ENCODE measurements at regions not wholly inside any gene's neighbourhood (a gene's known extent, or its start where the extent isn't known, plus 50 kb on each side); places are given as distances from the start of the nearest gene placed in this dataset.

GRCh38 chr10:31742255-31742654 lies 186.4 kb downstream of the ARHGAP12 start:
- no peaks in the 10 kb centered on the region for H3K27me3 ChIP-seq (ENCODE audit: control insufficient read depth, insufficient read depth, low read length)
- H3K9ac ChIP-seq (ENCODE audit: low read depth, low read length), result no peak overlapping the region
- H2AFZ ChIP-seq (replicated peaks; ENCODE audit: low read length, poor library complexity), result no peak overlapping the region
- ChIA-PET CTCF (no interaction called here), POLR2A (ENCODE audit: unreplicated experiment) (no interaction called here)
- no peak overlapping the region for H2BK120ac ChIP-seq (ENCODE audit: low read depth, low read length)
- no peak overlapping the region for H3K23ac ChIP-seq (ENCODE audit: low read depth, low read length)
- peaks cover 12% of the 10 kb centered on the region for H3K9me1 ChIP-seq (ENCODE audit: insufficient read depth, low read length)
- no peak overlapping the region for H3K18ac ChIP-seq (ENCODE audit: low read depth, low read length)
- no peak overlapping the region for H4K91ac ChIP-seq (ENCODE audit: insufficient read depth, low read depth, low read length)
- DNase-seq, result no peak
- in situ Hi-C loops (cut with MboI; ENCODE audit: low sequenced_read_pairs) (no loop called here), dilution Hi-C loops (cut with HindIII; ENCODE audit: low sequenced_read_pairs, unreplicated experiment) (no loop called here), intact Hi-C loops (cut with micrococcal nuclease) (no loop called here)
- no TSS peak for BruUV-seq (replicated peaks)
- no peak for ATAC-seq (ENCODE audit: low read depth)
- H3K4me3 ChIP-seq (ENCODE audit: insufficient read depth, low read depth, low read length), result no peak overlapping the region
- no peak overlapping the region for H3K4me2 ChIP-seq (ENCODE audit: low read depth, low read length)
- WGBS, 2 experiments (ENCODE audit: extremely low coverage in 2 of 2, insufficient read length in 1 of 2), result no CpG with 5 or more reads among the region's 1 CpG
- H2BK20ac ChIP-seq (ENCODE audit: low read depth, low read length), result no peak overlapping the region
- H2BK5ac ChIP-seq (ENCODE audit: low read depth, low read length, poor library complexity, severe bottlenecking), result no peak overlapping the region
- H3K4ac ChIP-seq (ENCODE audit: low read depth, low read length), result no peak overlapping the region
- no peak overlapping the region for H4K5ac ChIP-seq (ENCODE audit: low read depth, low read length)
- H3K4me1 ChIP-seq (ENCODE audit: control insufficient read depth, insufficient read depth, low read length), result peaks cover 11% of the 10 kb centered on the region
- no peaks in the 10 kb centered on the region for H4K20me1 ChIP-seq (ENCODE audit: insufficient read depth, low read length)
- peak overlapping the region; percentile 4; the same call in 1 of the 2 replicates for H2AK5ac ChIP-seq (ENCODE audit: low read depth, low read length)
- H3K14ac ChIP-seq (replicated peaks; ENCODE audit: low read depth, low read length), result no peak overlapping the region
- no peaks in the 10 kb centered on the region for H3K9me3 ChIP-seq (ENCODE audit: control insufficient read depth, insufficient read depth, low read length)
- H3K36me3 ChIP-seq (ENCODE audit: control insufficient read depth, insufficient read depth, low read length), result no peaks in the 10 kb centered on the region
- H3K27ac ChIP-seq (ENCODE audit: insufficient read depth, low read length), result no peak overlapping the region
- no peak overlapping the region for H2AK9ac ChIP-seq (replicated peaks; ENCODE audit: low read depth, low read length, poor library complexity)
- H4K8ac ChIP-seq (ENCODE audit: low read depth in 2 of 2, low read length in 2 of 2), result no peak overlapping the region
- no peak overlapping the region for H2BK15ac ChIP-seq (ENCODE audit: low read depth, low read length)
- no peak for TF ChIP-seq CEBPB (IDR thresholded peaks at IDR 0.05; ENCODE audit: low read depth, low read length)
- no peak for TF ChIP-seq FOS (IDR thresholded peaks at IDR 0.05; ENCODE audit: low read depth, low read length)
- TF ChIP-seq RCOR1 (IDR thresholded peaks at IDR 0.05; ENCODE audit: insufficient replicate concordance, low read length), result no peak
- no peak for TF ChIP-seq SMC3 (IDR thresholded peaks at IDR 0.05; ENCODE audit: low read depth, low read length)
- TF ChIP-seq CHD1 (IDR thresholded peaks at IDR 0.05; ENCODE audit: low read depth, low read length), result no peak
- no peak for TF ChIP-seq MAFK (IDR thresholded peaks at IDR 0.05; ENCODE audit: low read depth, low read length)
- TF ChIP-seq CTCF (conservative IDR thresholded peaks at IDR 0.05; ENCODE audit: low read depth, low read length), result no peak
- TF ChIP-seq MAZ (IDR thresholded peaks at IDR 0.05; ENCODE audit: borderline replicate concordance, low read depth, low read length), result no peak
- TF ChIP-seq POLR2A (IDR thresholded peaks at IDR 0.05; ENCODE audit: low read depth, low read length), result no peak
- TF ChIP-seq BHLHE40 (IDR thresholded peaks at IDR 0.05; ENCODE audit: low read depth, low read length), result no peak
- TF ChIP-seq MXI1 (IDR thresholded peaks at IDR 0.05; ENCODE audit: borderline replicate concordance, low read depth, low read length), result no peak
- TF ChIP-seq USF2 (IDR thresholded peaks at IDR 0.05; ENCODE audit: low read depth, low read length), result no peak
- TF ChIP-seq ELK1 (IDR thresholded peaks at IDR 0.05; ENCODE audit: borderline replicate concordance, low read depth, low read length), result no peak
- no peak overlapping the region for H3K56ac ChIP-seq (ENCODE audit: extremely low read depth, insufficient read depth, low read length)
- H3K79me1 ChIP-seq (ENCODE audit: low read depth in 1 of 2, low read length in 2 of 2), result no peaks in the 10 kb centered on the region
